Pulmonary artery endothelial cell (primary cell): ENCODE measurements at regions not wholly inside any gene's neighbourhood (a gene's known extent, or its start where the extent isn't known, plus 50 kb on each side); places are given as distances from the start of the nearest gene placed in this dataset.

Experiments
- DNase-seq: peaks from one replicate; pipeline ENCODE4 v3.0.0-alpha.2; 2011; ENCODE audit warnings: low read depth, low spot score

DNA sequence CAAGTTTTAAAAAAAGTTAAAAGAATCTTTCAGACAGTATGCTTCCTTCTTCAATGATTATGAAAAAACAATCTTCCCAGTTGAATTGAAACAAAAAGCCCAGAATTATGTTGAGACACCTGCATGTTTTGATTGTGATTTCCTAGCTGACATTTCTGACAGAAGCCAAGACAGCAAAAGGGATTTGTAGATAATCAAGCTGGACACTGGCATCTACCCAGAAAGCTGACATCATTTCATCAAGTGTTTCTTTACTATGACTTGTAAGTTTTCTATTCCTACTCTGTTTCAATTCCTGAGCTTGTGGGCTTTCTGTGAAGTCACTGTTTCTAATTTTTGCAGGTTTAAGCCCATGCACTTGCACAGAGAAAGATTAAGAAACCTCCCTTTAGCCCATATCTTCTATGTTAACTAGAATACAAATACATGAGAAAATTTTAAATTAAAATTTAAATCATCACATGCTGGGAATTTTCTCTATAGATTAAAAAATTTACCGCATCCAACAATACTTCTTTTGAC, 82.9 kb upstream of the CCDC85A start:
- no peak for DNase-seq

DNA sequence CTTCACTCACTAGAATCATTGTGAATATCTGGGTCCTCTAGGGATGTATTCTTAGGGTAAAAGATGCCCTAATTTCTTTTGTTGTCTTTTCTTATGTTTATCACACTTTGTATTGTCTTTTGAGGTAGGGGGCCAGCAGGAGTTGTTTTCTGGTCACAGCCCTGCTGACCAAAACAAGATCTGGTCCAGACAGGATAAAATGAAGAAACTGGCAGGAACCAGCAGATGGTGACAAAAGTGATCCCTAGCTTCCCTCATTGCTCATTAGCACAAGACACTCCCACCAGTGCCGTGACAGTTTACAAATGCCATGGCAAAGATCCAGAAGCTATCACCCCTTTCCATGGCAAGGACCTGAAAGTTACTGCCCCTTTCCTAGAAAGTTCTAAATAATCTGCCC, 81.7 kb upstream of the CCDC85A start:
- DNase-seq = no peak

DNA sequence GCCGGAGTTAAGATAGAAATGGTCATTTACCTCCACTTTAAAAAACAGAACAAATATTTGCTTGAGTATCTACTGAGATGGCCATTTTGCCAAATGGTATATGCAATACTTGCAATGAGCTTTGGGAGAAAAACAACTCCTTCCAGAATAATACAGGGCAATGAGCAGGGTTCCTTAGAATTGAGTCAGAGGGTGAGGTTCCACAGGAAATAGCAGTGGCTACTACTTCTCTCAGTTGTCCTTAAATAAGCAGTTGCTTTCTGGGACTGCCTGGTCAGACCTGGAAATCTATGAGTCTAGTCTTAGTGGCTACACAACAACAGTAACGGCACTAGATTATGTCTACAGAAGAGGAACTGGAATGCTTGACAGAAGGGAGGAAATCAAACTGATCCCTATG, 80.9 kb upstream of the CCDC85A start:
- no peak for DNase-seq

DNA sequence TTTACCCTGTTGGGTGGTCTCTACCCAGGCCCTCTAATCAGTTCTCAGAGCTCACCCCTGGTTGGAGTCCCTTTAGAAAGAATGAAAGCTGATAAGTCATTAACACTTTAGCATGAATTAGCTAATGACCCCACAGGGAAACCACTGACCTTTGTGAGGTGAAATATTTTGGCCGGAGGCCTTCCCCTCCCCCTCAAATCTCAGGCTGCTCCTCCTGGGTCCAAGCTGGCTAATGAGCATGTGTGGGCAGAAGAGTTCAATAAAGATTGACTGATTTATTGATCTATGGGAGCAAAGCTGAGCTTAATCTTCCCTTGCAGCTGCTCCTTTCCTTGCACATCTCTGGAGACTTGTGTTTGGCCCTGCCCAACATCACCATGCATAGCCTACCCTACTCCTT, 78.8 kb upstream of the CCDC85A start:
- DNase-seq = no peak

DNA sequence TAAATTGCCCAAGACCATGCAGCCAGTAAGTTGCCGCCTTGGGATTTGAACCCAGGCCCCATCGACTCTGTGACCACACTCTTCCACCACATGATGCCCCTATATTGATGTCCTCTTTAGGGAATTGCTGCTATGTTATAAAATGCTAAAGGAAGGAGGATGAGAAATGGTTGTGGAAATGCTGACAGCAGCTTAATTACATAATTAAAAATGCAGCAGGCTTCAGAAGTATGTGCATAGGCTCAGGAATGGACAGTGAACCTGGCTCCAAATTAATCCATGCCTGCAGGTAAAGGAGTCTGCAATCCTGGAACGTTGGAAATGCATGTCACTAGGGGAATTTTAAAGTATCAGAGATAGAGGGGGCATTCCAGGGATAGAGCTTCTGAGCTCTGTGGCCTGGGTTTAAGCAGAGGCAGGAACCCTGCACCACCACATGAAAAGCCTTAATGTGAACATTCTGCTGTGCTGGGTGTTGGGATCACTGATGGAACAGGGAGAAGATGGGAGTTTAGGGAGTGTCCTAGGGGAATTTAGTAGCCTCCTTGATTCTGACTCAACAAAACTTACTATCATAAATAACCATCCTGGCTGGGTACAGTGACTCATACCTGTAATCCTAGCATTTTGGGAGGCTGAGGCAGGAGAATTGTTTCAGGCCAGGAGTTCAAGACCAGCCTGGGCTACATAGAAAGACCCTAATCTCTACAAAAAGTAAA, 76.1 kb upstream of the CCDC85A start:
- no peak for DNase-seq

DNA sequence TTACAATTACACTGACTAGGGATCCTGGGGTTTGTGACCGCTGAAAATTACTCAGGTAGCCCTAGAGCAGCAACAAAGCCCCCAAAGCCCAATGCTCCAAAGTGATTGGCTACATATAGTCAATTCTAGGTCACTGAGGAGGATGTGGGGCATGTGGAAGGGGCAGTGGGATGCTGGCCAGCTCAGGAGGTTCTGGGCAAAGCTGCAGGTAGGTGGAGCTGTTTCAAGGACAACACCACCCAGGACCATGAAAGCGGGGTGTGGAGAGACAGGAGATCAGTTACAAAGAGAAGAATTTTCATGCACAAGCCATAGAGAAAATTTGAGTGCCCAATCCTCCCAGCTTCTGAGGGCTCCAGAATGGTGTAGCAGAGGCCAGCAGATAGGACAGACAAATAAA, 75.0 kb upstream of the CCDC85A start:
- no peak for DNase-seq

DNA sequence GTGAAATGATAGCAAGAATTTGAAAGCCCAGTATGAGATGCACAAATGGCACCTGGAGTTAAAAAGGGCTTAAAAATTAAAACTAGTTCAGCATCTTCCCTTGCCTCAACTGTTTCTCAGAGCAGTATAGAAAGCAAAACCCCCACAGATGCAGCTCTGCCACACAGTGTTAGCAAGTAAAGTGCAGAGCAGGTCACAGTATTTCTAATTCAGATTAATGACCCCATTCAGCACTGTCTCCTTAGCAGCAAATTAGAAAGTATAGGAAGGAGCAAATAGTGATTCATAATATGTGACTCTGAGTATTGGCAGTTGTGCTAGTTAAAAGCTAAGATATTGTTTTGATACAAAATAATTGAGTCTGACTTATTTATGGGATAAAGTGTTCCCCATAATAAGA, 73.8 kb upstream of the CCDC85A start:
- no peak for DNase-seq

DNA sequence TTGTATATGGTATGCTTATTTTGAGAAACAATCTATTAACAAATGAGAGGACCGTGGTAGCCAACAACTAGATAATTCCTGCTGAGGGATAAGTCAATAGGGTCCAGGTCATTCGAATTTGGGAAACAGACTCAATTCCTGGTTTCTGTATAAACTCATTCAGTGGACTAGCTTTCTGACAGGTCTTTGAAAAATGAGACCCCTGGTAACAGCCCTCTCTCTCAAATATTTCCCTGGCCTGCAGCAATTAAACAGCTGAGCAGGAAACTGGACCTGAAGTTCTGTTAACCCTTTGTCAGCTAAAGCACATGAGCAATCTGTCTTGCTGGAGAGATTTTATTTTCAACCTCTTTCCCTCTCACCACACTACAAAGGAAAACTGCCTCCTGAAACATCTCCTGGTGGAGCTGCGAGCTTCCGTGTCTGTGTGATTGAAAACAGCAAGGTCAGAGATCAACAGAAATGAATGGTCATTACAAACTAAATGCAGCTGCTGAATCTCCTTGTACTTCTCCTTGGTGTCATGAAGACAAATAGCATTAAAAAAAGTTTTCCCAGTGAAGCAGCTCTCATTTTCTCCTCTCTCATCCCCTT, 70.3 kb upstream of the CCDC85A start:
- no peak for DNase-seq

DNA sequence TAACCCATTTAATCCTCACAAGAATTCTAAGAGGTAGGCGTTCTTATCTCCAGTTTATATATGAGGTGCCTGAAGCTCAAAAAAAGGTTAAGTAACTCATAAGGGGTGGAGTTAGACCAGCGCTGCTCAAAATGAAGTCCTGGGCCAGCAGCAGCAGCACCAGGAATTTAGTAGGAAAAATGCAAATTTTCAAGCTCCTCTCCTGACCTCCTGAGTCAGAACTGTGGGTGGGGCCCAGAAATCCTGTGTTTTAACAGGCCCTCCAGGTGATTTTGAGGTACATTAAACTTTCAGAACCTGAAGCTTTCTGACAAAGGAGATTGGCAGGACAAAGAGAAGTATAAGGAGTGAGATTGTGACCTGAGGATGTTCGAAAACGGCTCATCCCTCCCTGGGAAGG, 66.0 kb upstream of the CCDC85A start:
- no peak for DNase-seq

DNA sequence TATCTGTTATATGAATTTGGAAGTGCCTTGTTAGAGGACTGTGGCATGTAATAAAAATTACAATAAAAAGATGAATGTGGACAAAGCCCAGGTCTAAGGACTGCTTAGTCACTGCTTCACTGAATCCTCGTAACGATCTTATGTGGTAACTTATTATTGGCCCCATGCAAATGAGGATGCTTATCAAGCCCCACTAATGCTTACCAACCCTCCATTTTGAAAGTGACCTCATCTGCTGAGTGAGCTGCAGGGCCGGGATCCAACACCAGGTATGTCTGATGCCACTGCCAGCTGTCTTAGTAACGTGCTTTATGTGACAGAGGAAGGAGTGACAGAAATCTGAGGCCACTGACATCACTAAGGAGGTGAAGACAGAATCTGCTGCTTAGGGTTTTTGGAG, 65.3 kb upstream of the CCDC85A start:
- DNase-seq = no peak

DNA sequence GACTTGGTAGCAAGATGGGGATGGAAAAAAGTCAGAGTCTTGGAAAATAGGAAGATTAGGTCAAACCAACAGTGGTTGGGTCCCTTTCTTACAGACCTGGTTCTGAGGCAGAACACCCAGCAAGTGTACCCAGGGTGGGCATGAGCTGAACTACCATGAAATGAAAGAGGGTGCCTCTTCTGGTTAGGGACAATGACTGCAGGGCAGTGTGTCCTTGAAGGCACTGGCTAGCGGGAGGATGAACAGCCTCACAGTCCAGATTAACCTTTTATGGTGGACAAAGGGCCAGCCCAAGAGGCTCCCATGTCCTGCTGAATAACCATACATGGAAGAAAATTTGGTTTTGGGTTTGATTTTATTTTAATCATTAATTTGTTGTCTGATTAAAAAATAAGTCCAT, 61.8 kb upstream of the CCDC85A start:
- no peak for DNase-seq

DNA sequence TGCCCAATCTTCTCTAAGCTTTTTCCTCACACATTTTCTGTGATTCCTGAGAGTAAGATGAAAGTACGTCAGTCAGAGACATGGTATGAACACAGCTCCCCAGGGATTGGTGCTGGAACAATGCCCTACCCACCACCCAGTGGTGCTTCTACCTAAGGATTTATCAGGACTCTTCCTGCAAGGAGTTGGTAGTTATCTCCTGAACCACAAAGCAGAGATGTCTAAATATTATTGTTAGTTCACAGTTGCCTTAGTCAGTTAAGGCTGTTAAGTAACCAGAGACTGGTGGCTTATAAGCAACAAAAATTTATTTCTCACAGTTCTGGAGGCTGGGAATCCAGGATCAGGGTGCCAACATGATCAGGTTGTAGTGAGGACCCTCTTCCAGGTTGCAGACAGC, 60.3 kb upstream of the CCDC85A start:
- no peak for DNase-seq

DNA sequence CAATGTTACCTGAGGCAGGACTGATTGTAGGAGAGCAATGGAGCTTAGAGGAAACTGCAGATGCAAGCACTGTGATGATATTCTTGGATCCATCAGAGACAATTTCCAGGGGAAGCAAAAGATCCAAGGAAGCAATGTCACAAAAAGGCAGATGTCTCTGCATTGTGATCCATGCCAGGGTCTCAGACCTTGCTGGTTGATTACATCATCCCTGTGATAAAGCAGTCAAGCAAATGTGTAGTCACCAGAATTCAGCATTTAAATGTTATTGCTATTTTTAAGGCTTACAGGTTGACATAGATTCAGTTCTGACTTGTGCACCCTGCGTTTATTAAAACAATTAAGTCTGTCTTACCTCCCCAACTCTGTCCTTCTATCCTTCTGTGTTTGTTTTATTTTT, 56.8 kb upstream of the CCDC85A start:
- no peak for DNase-seq

DNA sequence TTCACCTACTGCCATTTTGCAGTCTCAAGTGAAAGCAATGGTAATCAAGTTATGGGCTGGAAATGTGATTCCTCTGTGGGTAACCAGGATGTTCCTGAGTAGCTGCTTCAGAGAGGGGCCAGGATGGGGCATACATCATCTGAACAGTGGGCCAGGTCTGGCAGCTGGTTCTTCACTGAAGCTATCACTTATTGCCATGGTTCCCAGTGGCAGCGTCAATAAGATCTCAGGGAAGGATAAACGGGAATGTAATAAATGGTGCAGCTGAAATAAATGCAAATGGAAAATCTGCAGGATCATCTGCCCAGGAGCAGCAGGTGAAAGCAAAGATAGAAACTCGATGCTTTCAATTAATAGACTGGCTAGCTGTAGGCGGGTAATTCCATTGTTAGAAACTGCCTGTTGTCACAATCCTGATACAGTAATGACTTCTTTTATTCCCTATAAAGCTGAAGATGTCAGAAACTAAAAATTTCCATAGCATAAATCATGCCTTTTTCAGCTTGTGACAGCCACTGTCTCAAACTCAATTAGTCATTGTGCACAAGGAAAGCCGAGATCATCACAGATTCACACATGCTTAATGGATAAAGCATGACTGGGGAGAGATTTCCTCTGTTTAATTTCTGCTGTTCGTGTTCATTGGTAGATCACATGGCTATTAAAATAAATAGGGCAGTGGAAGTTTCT, 56.2 kb upstream of the CCDC85A start:
- no peak for DNase-seq

DNA sequence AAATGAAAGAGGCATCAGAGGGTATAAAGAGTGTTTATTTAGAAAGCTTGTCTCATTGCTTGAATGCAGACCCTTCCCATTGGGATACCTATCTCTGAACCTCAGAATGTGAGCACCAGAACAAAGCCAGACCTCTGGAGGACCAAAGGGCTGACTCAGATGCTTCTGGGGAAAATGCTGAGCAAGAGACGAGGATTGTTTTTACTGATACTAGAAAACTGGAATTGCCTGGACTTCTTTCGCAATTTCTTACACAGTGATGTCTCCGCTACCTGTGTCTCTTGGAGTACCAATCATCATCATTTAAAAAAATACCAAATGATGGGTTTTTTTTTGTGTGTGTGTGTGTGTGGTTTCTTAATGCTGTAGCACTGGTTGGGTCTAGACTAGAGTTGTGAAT, 55.6 kb upstream of the CCDC85A start:
- no peak for DNase-seq

DNA sequence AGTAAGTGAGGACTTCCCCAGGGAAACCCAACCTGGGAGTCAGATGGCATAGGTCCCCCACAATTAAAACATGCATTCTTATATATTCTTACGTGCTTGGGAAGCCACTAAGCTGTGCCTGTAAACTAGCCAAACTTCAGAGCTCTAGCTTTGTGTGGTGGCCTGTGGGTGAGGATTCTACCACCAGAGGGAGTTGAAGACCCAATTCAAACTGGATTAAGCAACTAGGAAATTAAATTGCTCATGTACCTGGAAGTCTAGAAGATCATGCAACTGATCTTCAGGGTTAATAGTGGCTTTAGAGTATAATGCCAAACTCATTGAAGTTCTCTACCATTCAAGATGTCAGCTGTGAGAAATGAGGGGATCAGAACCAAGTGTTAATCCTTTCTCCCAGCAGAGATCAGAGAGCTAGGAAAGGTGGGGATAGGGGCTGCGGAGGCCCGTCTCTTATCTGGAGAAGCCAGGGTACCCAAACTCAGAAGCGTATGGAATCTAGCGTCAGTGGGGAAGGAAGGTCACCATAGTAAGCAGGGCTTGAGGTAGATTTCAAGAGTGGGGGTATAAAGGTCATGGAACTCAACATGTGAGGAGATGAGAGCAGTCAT, 53.2 kb upstream of the CCDC85A start:
- DNase-seq = peak; percentile 8

DNA sequence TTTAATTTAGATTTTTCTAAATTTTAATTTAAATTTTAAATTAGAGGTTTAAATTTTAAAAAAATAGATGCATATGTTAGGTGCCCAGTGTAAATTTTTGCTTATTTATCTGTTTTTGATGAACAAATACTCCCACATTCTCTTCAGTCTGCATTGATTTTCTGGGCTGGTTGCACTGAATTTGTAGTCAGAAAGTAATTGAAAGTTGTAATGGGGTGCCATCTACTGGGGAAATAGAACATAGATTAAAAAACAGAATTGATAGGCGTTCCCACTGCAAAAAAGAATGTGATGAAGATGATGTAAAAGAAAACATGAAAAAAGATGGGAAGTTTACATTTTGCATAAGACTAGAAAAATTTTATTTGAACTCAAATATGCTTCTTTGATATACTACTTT, 51.7 kb upstream of the CCDC85A start:
- DNase-seq = peak; percentile 22

DNA sequence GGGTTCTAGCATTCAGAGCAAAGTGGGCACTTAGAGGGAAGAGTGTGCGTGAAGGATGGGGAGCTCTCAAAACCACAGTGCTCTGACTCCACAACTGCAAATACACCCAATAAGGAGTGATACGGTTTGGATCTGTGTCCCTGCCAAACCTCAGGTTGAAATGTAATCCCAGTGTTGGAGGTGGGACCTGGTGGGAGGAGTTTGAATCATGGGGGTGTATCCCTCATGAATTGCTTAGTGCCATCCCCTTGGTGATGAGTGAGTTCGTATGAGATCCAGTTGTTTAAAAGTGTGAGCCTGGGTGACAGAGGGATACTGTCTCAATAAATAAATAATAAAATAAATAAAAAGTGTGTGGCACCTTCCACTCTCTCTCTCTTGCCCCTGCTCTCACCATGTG, 50.3 kb upstream of the CCDC85A start:
- no peak for DNase-seq

DNA sequence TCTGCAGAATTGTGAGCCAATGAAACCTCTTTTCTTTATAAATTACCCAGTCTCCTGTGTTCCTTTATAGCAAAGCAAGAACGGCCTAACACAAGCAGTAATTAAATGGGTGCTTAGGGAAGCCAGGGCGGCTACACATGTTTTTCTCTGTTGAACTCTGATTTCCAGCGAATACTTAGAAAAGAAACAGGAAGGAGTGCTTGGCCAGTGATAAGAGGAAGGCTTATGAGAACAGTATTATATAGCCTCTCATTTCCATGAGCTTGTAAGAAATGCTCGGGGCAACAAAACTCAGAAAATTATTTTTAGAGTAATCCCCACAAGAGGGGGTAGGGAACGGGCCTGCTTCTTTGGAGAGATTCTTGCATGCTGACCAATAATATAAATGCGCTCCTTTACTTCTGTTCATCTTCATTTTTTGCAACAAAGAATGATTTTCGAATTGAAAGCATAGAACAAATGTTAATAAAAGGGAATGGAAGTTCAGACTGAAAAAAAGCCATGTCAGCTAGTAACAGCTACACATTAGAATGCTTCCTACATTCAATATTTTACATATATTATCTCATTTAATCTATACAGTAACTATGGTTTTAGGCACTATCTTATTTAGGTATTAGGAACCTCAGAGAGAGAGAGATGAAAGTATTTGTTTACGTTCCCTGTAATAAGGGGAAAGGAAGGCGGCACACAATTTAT, 49.7 kb upstream of the CCDC85A start:
- DNase-seq = peak; percentile 67
